ENCODE measurements at regions not wholly inside any gene's neighbourhood (a gene's known extent, or its start where the extent isn't known, plus 50 kb on each side); places are given as distances from the start of the nearest gene placed in this dataset.
"Not testable (repeated sequence)": the region's sequence is repeated elsewhere in the genome, so short reads cannot be mapped to it uniquely, and the experiment has no call there.

GRCh38 chr22:26804315-26804714 lies 146.9 kb downstream of the MIAT start:
- no peak for DNase-seq (ENCODE audit: low read depth in 2 of 3, low spot score in 1 of 3)

GRCh38 chr22:26804911-26805539 lies 147.6 kb downstream of the MIAT start:
- no peak for DNase-seq (ENCODE audit: low read depth in 2 of 3, low spot score in 1 of 3)

GRCh38 chr22:26806445-26807175 lies 149.2 kb downstream of the MIAT start:
- no peak for DNase-seq (ENCODE audit: low read depth in 2 of 3, low spot score in 1 of 3)

DNA sequence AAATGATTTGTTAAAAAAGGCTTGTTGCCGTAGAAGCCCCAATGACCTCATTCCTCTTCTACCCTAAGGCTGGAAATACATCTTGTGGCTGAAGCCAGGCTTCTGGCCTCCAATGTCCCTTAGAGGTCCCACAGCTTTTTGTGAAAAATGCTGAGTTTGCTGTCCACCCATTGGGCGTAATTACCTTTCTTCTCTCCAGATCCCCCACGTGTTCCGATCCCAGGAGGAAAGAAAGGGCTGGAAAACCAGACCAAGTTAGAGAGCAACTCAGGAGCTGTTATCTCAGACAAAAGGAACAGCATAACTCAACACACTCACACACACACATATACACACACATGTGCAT lies 154.2 kb downstream of the MIAT start:
- DNase-seq (ENCODE audit: low read depth in 2 of 3, low spot score in 1 of 3): no peak

DNA sequence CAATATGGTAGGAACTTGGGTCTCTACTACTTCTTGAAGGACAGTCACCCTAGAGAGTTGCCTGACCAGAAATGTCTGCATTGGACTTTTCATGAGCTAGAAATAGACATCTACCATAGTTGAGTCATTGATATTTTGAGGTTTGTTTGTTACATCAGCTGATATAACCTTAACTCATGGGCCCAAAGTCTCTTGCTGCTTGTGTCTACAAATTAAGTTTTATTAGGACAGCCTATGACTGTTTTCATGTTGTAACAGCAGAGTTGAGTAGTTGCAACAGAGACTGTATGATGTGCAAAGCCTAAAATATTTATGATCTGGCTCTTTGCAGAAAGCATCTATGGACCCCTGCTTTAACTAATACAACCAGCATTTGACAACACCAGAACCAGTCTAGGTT lies 155.3 kb downstream of the MIAT start:
- DNase-seq (ENCODE audit: low read depth in 2 of 3, low spot score in 1 of 3): no peak

- no peak for DNase-seq (ENCODE audit: low read depth in 2 of 3, low spot score in 1 of 3)
These were observed 159.3 kb downstream of the MIAT start for GRCh38 chr22:26816726-26817125.

DNA sequence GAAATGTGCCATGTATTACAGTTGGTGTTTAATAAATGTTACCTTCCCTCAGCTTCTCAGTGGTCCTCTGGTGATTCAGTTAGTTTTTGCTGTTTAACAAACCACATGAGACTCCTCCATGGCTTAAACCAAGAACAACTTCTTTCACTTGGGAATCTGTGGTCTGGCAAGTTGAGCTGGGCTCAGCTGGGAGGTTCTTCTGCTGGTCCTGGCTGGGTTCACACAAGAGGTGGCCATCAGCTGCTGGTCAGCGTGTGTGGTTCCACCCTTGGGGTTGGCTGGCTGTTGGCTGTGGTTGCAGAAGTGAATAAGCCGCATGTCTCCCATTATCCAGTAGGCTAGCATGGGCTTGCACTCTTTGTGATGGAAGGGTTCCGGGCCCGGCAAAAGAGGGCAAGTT lies 160.5 kb downstream of the MIAT start:
- DNase-seq (ENCODE audit: low read depth in 2 of 3, low spot score in 1 of 3): no peak

DNA sequence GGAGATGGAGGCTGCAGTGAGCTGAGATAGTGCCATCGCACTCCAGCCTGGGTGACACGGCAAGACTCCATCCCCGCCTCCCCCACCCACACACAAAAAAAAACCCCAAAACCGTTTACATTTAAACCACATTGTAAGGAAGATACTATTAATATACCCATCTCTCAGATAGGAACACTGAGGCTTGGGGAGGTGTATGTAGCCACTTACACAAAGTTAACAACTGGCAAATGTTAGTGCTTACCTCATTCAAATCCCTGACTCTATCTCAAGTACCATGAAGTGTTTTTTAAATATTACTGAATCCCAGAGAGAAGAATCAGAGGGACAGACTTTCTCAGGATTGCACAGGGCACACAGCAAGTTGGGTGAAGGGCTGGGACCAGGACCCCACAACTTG lies 164.5 kb downstream of the MIAT start:
- no peak for DNase-seq (ENCODE audit: low read depth in 2 of 3, low spot score in 1 of 3)

- no peak for DNase-seq (ENCODE audit: low read depth in 2 of 3, low spot score in 1 of 3)
These were observed 164.9 kb downstream of the MIAT start for GRCh38 chr22:26822313-26822712.

DNA sequence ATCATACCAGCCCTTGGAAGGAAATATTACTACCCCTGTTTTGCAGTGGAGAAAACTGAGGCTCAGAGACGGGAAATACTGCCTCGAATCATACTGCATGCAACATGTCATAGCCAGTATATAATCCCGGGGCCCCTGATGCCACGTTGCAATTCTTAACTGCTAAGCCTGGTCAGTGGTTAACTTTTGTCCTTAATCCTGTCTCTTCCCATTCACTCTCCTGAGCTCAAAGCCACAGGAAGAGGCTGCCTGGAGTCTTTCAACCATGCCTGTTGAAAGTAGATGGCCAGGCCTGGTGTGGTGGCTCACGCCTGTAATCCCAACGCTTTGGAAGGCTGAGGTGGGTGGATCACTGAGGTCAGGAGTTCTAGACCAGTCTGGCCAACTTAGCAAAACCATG lies 166.6 kb downstream of the MIAT start:
- no peak for DNase-seq (ENCODE audit: low read depth in 2 of 3, low spot score in 1 of 3)

DNA sequence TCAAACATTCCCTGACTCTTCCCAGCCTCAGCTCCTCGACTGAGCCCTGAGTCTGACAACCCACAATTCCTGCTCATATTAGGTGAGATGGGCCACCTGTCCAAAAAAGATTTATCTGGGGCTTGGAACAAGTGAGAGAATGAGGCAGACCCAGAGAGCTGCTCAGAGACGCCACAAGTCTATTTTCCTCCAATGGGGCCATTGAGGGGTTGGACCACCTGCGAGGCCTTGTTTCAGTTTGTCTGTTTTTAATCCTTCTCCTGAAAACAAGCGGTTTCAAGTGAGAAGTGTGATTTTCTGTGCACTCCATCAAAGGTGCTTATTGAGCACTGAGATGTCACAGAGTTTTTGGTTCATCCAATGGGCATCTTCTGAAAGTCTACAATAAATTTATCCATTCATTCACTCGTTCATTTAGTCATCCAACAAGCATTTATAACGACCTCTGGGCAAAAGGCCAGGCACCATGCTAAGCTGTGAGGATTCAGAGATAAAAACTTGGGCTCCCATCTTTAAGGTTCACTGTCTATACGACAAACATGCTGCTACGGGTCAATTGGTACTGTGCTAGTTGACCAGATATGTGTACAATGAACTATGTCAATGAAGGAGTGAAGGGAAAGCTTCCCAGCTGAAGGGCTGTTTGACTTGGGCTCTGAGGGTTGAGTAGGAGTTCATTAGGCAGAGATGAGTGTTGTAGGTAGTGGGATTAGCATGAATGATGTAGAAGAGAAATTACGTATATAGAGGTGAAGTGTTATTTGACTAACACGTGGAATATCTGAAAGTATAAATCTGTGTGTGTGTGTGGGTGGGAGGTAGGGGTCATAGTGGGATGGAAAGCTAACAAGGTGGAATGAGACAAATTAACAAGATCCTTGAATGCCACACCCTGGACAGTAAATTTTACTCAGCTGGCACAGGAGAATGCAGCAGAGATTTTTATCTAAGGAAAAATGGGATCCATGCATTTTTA lies 168.9 kb downstream of the MIAT start:
- no peak for DNase-seq (ENCODE audit: low read depth in 2 of 3, low spot score in 1 of 3)

- no peak for DNase-seq (ENCODE audit: low read depth in 2 of 3, low spot score in 1 of 3)
These were observed 170.2 kb downstream of the MIAT start for GRCh38 chr22:26827611-26828010.

- DNase-seq (ENCODE audit: low read depth in 2 of 3, low spot score in 1 of 3): no peak
These were observed 170.9 kb downstream of the MIAT start for GRCh38 chr22:26828311-26828710.

DNA sequence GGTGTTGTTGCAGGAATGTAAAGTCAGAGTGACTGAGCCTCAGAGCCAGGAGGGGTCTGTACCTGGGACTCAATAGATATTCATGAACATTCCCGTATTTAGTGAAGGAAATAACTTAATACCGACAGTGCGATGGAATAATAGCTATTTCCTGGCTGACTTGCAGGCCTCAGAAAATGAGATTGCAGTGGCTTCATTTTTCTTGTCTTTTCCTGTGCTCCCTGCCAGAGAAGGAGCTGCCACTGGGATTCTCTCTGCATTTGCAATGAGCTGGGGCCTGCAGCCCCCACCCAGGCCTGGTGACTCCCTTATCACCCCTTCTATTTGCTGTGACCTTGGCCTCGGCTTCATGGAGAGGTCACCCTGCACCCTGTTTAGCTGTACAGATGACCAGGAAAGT lies 173.4 kb downstream of the MIAT start:
- DNase-seq (ENCODE audit: low read depth in 2 of 3, low spot score in 1 of 3): no peak

- DNase-seq (ENCODE audit: low read depth in 2 of 3, low spot score in 1 of 3): no peak
These were observed 177.6 kb downstream of the MIAT start for GRCh38 chr22:26835023-26835422.

GRCh38 chr22:26835929-26836528 lies 178.6 kb downstream of the MIAT start:
- peak; percentile 22 to 68 (median 44) for DNase-seq (ENCODE audit: low read depth in 2 of 3, low spot score in 1 of 3)

DNA sequence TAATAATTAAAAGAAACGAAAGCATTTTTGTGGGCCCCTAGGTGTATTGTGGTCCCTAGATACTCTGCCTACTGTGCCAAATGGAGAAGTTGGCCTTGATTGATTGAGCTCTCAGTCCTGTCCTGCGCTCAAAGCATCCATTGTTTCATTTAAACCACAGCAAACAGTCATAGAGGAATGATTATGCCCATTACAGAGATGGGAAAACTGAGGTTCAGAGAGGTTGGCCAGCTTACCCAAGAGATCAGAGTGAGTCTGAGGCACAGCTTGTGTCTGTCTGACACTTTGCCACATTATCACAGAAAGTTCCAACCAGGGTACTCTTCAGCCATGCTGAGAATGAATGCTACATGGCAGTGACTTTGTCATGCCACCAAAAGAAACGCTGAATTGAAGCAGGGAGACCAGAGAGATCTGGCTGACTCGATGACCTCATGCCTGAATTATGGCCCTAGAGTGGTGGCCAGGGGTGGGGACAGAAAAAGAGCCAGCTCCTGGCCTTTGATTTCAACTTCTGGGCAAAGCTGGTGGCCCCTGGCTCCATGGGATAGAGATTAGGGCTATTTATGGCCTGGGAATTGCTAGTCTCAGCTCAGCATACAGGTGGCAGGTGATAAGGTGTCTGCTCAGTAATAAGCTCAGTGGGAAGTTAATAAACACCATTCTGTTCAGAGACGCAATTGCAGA lies 180.5 kb downstream of the MIAT start:
- DNase-seq (ENCODE audit: low read depth in 2 of 3, low spot score in 1 of 3): no peak

GRCh38 chr22:26838471-26838825 lies 181.1 kb downstream of the MIAT start:
- DNase-seq (ENCODE audit: low read depth in 2 of 3, low spot score in 1 of 3): no peak

GRCh38 chr22:26839216-26839615 lies 181.8 kb downstream of the MIAT start:
- DNase-seq (ENCODE audit: low read depth in 2 of 3, low spot score in 1 of 3): no peak

DNA sequence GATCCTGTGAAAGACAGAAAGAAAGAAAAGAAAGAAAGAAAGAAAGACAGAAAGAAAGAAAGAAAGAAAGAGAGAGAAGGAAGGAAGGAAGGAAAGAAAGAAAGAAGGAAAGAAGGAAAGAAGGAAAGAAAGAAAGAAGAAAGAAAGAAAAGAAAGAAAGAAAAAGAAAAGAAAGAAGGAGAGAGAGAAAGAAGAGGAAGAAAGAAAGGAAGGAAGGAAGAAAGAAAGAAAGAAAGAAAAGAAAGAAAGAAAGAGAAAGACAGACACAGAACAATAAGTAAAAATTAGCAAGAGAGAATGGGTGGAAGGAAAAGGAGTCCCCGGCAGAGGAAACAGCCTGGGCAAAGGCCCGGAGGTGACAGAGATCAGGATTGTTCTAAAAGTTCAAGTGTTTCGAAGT lies 183.4 kb downstream of the MIAT start:
- not testable (repeated sequence) for DNase-seq (ENCODE audit: low read depth in 2 of 3, low spot score in 1 of 3)

GRCh38 chr22:26842103-26842502 lies 184.7 kb downstream of the MIAT start:
- no peak for DNase-seq (ENCODE audit: low read depth in 2 of 3, low spot score in 1 of 3)

Data from stimulated activated CD4-positive, alpha-beta T cell treated with anti-CD3 and anti-CD28 coated beads, Interleukin-12 subunit alpha, Interleukin-12 subunit beta, amount 100 ng/mL, for 48 hours (primary cell).